Mesodermal cell (in vitro differentiated cells): ENCODE measurements at regions not wholly inside any gene's neighbourhood (a gene's known extent, or its start where the extent isn't known, plus 50 kb on each side); places are given as distances from the start of the nearest gene placed in this dataset.
"Not testable (repeated sequence)": the region's sequence is repeated elsewhere in the genome, so short reads cannot be mapped to it uniquely, and the experiment has no call there.

Source experiments
- H3K27ac ChIP-seq: 2 replicates; pipeline ENCODE4 v1.7.0; 2013; ENCODE audit warnings: mild to moderate bottlenecking, low read depth, low read length, moderate library complexity; ENCODE audit not compliant: severe bottlenecking
- H3K36me3 ChIP-seq: 2 replicates; pipeline ENCODE4 v1.7.1; 2013; ENCODE audit warnings: mild to moderate bottlenecking, low read length, moderate library complexity; ENCODE audit not compliant: control insufficient read depth, insufficient read depth
- H3K4me1 ChIP-seq: one replicate; pipeline ENCODE4 v1.7.1; 2013; ENCODE audit warnings: mild to moderate bottlenecking, low read length; ENCODE audit not compliant: insufficient read depth, control insufficient read depth, poor library complexity, severe bottlenecking
- H3K4me3 ChIP-seq: 2 replicates; pipeline ENCODE4 v1.7.0; 2013; ENCODE audit warnings: low read length, control low read depth, mild to moderate bottlenecking; ENCODE audit not compliant: insufficient read depth, poor library complexity, severe bottlenecking; ENCODE audit errors: extremely low read depth
- H3K9me3 ChIP-seq: 2 replicates; pipeline ENCODE4 v1.7.1; 2013; ENCODE audit warnings: mild to moderate bottlenecking, low read length, moderate library complexity; ENCODE audit not compliant: control insufficient read depth
- WGBS, 2 experiments: methylation state at CpG; one replicate each; pipeline ENCODE4 v1.1.5; 2013; ENCODE audit warnings: missing lambda C conversion rate in 2 of 2; ENCODE audit not compliant: insufficient coverage in 2 of 2; 5-methylcytosine and 5-hydroxymethylcytosine counted together

DNA sequence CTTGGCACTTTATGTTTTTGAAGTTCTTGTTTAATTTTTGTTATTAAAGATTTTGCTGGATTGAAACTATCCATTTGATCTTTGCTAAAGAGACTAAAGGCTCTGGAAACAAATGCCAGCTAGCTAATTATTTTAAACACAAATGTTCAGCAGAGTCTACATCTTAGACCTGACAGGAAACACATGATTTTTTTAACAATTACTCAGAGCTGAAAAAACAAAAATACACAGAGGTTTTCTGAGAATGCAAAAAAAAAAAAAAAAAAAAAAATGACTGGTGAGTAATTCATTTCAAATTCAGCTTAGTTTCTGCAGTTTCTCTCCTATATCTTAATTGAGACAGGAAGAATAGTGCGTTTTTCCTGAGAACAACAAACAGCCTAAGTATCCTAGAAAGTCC lies 448.0 kb downstream of the TENT5A start:
- Histone ChIP-seq H3K27ac (no peak overlapping the region), H3K36me3 (no peaks in the 10 kb centered on the region)
- 60 to 100% methylated on average over 1 of the region's 1 CpG for WGBS, 2 experiments

DNA sequence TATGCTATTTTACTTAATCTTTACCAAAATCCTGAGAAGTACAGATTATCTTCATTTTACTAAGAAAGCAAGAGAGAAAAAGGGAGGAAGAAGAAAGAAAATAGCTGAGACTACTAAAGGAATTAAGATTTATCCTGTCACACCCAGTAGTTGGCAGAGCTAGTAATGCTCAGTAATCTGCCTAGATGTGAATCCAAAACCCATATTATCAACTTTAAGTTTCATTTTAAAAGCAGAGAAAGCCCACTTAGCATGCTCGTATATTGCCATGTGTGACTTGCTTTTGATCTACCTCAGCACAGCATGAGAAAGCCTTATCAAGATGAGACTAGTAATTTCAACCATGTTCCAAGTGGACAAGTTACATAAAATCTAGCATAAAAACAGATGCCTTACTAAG lies 451.5 kb downstream of the TENT5A start:
- Histone ChIP-seq H3K9me3 (no peaks in the 10 kb centered on the region), H3K27ac (no peak overlapping the region), H3K36me3 (no peaks in the 10 kb centered on the region), H3K4me3 (no peak overlapping the region), H3K4me1 (no peaks in the 10 kb centered on the region)
- WGBS, 2 experiments, result 70 to 100% methylated on average over 1 of the region's 1 CpG

More for the DNA sequence above, 448.0 kb downstream of the TENT5A start:
- no peaks in the 10 kb centered on the region for H3K9me3 ChIP-seq
- no peaks in the 10 kb centered on the region for H3K4me1 ChIP-seq
- no peak overlapping the region for H3K4me3 ChIP-seq

DNA sequence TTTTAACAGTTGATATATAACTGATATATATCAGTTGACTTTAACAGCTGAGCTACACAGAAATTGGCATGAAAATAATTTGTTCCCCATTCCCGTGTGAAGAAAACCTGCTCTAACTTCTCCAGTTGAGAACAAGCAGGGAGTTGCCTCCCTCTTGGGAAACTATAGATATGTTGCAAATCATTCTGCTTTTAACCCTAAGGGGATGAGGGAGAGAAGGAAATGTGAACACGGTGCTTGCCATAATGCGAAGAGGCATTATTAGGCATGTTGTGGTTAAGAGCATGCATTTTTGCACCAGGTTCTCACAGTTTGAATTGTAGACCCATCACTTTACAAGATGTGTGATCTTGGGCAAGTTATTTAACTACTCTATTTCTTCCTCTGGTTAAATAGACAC lies 453.7 kb downstream of the TENT5A start:
- H3K36me3 ChIP-seq, result no peaks in the 10 kb centered on the region
- H3K9me3 ChIP-seq, result no peaks in the 10 kb centered on the region
- no peak overlapping the region for H3K27ac ChIP-seq
- H3K4me3 ChIP-seq, result no peak overlapping the region
- H3K4me1 ChIP-seq, result no peaks in the 10 kb centered on the region
- WGBS, 2 experiments, result 83% methylated on average over 2 of the region's 3 CpGs; no CpG with 5 or more reads in 1 of the 2 experiments

DNA sequence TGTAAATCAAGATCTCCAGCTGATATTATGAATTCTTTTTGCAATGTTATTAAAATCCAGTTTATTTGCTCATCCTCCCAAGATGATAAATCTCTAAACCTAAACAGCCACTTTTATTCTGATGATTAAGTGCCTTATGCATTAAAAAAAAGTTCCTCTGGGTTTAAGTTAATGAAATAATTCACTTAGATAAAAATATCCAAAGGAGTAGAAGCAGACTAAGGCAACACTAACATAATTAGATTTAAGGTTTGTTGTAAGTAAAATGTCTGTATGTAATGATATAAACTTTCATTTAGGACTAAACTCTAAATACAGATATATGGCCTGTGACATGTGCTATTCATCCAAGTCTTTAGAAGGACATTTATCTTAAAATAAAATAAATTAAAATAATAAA lies 457.2 kb downstream of the TENT5A start:
- H3K36me3 ChIP-seq, result no peaks in the 10 kb centered on the region
- H3K27ac ChIP-seq, result no peak overlapping the region
- H3K4me3 ChIP-seq, result no peak overlapping the region
- no peaks in the 10 kb centered on the region for H3K4me1 ChIP-seq
- H3K9me3 ChIP-seq, result no peaks in the 10 kb centered on the region

DNA sequence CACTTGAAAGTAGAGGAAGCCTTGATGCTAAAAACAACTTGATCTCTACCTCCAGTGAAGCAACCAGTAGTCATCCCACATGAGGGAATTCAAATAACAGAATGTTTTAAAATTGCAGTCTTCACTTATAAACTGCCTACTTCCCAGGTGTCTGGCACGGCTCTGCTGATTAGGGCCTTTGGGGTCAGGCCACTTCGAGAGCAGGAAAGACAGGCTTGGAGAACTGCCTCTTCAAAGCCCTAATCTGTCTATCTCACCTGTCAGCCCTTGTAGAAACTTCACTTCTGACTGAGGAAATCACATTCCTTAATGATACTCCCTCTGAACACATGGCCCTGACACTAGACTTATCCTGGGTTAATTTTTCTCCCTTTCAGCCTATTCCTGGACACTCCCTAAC lies 458.6 kb downstream of the TENT5A start:
- 83 to 88% methylated on average over 1 to 2 of the region's 2 CpGs for WGBS, 2 experiments
- H3K27ac ChIP-seq, result no peak overlapping the region
- no peaks in the 10 kb centered on the region for H3K9me3 ChIP-seq
- no peaks in the 10 kb centered on the region for H3K36me3 ChIP-seq
- no peak overlapping the region for H3K4me3 ChIP-seq
- no peaks in the 10 kb centered on the region for H3K4me1 ChIP-seq

DNA sequence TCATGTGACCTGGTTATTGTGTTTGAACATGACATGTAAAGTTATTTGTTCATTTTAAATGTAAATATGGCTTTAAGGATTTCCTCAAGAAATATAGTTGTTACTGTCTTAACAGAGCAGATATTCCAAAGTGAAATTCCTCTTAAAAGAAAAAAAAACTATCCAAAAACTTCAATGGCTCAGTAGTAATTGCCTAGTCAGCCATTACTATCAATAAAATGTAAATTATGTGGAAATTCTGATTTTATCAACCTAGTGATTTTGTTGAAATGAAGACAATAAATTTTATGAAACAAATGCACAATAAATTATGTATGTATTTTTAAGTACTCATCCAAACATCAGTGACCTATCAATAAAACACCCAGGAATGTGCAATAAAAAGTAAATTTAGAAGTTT lies 463.3 kb downstream of the TENT5A start:
- H3K9me3 ChIP-seq, result no peaks in the 10 kb centered on the region
- no peaks in the 10 kb centered on the region for H3K36me3 ChIP-seq
- H3K4me1 ChIP-seq, result no peaks in the 10 kb centered on the region
- H3K4me3 ChIP-seq, result no peak overlapping the region
- no peak overlapping the region for H3K27ac ChIP-seq

DNA sequence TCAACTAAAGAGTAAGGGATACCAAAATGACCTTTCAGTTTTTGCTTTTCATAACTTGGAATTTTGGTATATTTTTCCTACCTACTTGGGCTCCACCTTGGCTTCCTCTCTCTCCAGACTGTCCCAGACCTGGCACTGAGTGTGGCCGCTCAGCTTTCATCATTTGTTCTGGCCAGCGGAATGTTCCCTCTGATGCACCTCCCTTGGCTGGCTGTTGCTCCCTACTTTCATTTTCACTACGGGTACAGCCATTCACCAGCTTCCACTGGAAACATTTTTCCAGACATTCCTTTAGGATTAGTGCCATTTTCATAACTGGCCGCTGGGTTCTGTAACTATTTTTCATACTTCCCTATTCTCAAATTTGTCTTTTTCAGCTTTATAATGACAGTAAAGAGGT lies 487.4 kb downstream of the TENT5A start:
- 86 to 96% methylated on average over 3 to 4 of the region's 4 CpGs for WGBS, 2 experiments
- no peaks in the 10 kb centered on the region for H3K4me1 ChIP-seq
- H3K36me3 ChIP-seq, result no peaks in the 10 kb centered on the region
- no peaks in the 10 kb centered on the region for H3K9me3 ChIP-seq
- H3K27ac ChIP-seq, result no peak overlapping the region
- H3K4me3 ChIP-seq, result no peak overlapping the region

DNA sequence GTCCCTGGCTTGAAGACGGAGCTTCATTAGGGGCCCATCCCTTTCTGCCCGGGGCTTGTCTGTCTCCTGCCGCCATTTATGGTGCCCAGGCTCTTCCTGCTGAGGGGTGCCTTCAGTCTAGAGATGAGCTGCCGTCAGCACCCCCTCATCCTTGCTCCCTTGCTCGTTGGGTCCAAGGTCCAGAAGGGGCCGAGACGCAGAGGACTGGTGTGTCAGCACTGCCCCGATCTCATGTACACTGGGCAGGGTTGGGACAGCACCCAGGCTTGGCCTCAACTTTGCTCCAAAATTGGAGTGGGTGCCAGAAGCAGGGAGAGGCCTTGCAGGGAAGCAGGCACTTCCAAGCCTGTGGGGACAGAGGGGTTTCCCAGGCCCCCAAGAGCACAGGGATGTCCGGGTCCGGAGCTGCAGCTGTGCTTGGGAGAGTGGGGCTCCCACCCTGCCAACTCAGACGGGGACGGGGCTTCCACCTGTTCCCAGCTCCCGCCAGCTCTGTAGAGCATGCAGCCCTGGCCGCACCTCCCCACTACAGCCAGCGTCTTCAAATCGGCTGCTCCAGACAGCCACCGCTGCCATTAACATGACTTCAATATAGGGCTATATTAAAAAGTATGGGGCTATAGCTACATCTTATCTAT lies 488.8 kb downstream of the TENT5A start:
- 89 to 93% methylated on average over 10 to 12 of the region's 17 CpGs for WGBS, 2 experiments
- Histone ChIP-seq H3K4me1 (no peaks in the 10 kb centered on the region), H3K4me3 (no peak overlapping the region), H3K27ac (no peak overlapping the region), H3K9me3 (no peaks in the 10 kb centered on the region), H3K36me3 (no peaks in the 10 kb centered on the region)

DNA sequence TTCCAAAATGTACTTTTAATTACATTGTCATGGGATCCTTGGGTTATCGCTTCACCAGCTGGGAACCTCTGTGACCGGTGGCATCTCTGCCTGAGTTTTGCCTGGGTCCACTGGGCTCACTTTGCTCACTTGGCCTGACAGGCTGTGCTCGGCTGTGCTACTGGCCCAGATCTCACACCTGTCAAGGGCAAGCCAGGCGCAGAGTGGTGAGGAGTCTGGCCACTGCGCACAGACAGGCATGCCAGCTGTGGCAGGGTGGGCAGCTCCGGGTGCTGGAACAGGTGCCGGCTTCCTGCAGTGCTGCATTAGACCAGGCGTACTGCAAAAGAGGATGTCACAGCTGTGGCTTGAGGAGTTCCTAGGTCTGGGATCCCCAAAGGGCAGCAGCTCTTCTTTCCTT lies 489.8 kb downstream of the TENT5A start:
- Histone ChIP-seq H3K9me3 (no peaks in the 10 kb centered on the region), H3K36me3 (no peaks in the 10 kb centered on the region), H3K4me1 (no peaks in the 10 kb centered on the region), H3K27ac (no peak overlapping the region), H3K4me3 (no peak overlapping the region)
- WGBS, 2 experiments, result 92 to 96% methylated on average over 7 to 8 of the region's 8 CpGs

DNA sequence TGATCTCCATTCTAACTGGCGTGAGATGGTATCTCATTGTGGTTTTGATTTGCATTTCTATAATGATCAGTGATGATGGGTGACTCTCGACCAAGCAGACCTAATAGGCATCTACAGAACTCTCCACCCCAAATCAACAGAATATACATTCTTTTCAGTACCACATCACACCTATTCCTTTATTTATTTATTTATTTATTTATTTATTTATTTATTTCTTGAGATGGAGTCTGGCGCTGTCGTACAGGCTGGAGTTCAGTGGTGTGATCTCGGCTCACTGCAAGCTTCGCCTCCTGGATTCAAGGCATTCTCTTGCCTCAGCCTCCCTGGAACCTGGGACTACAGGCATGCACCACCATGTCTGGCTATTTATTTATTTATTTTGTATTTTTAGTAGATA lies 496.3 kb downstream of the TENT5A start:
- not testable (repeated sequence) for H3K27ac ChIP-seq, H3K4me3 ChIP-seq, H3K9me3 ChIP-seq, H3K4me1 ChIP-seq, H3K36me3 ChIP-seq
- WGBS, 2 experiments, result no CpG with 5 or more reads among the region's 6 CpGs

DNA sequence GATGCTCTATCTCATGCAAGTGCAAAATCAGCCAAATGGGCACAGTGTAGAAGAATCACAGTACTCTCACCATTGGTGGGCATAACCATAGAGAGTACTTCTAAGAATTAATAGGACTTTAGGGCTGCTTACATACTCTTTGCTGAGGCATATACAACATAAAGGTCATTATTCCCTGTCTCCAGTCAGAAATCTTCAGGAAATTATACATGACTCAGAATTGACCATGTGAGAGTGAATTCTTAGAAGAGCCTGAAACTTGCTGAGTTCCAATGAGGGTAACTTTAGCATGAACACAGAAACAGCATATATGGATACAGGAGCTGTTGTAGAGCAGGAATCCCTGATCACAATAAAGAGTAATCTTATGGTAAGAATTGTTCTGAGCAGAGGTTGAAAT lies 498.7 kb downstream of the TENT5A start:
- Histone ChIP-seq H3K36me3 (no peaks in the 10 kb centered on the region), H3K9me3 (no peaks in the 10 kb centered on the region), H3K27ac (no peak overlapping the region), H3K4me1 (no peaks in the 10 kb centered on the region), H3K4me3 (no peak overlapping the region)
